Stomach (tissue), 4 donors: ENCODE measurements at regions not wholly inside any gene's neighbourhood (a gene's known extent, or its start where the extent isn't known, plus 50 kb on each side); places are given as distances from the start of the nearest gene placed in this dataset.

Experiments
- CTCF ChIP-seq, 7 experiments: fragments of 450-650 bp in 4 of 7; fragments of 200-600 bp in 3 of 7; sonication (generic) in 3 of 7; IDR thresholded peaks; one replicate each; pipeline ENCODE4 v1.5.1; 2016 to 2019; ENCODE audit warnings: antibody characterized with exemption in 7 of 7, control low read depth in 2 of 7, mild to moderate bottlenecking in 1 of 7
- POLR2A ChIP-seq, 4 donors: fragments of 450-650 bp; IDR thresholded peaks; one replicate each; pipeline ENCODE4 v1.6.1; 2016; ENCODE audit warnings: antibody characterized with exemption in 4 of 4, control low read depth in 2 of 4, mild to moderate bottlenecking in 1 of 4, moderate library complexity in 1 of 4

GRCh38 chr7:20470726-20471125 is 140.0 kb downstream of the ITGB8 start:
- TF ChIP-seq CTCF (IDR thresholded peaks at IDR 0.05): no peak
- no peak for TF ChIP-seq POLR2A (IDR thresholded peaks at IDR 0.05)
